Common myeloid progenitor, CD34-positive (primary cell): ENCODE measurements at regions not wholly inside any gene's neighbourhood (a gene's known extent, or its start where the extent isn't known, plus 50 kb on each side); places are given as distances from the start of the nearest gene placed in this dataset.

Experiments used
- CTCF ChIA-PET: fragments of 350-600 bp; sonication (Branson Sonifier 250); formaldehyde crosslinking; loops from one replicate; lab custom pipeline; 2021; ENCODE audit warnings: antibody characterized with exemption; lab: Charles Lee
- POLR2A ChIA-PET: fragments of 350-600 bp; sonication (Branson Sonifier 250); formaldehyde crosslinking; loops from one replicate; lab custom pipeline; 2021; ENCODE audit warnings: antibody characterized with exemption; lab: Charles Lee
- DNase-seq, 3 donors: peaks; one replicate each; pipeline versions ENCODE4 v3.0.0 to v3.0.0-alpha.2; 2013
- H3K27ac ChIP-seq, 2 experiments: 1 replicate in 1 of 2; 2 replicates in 1 of 2; pipeline ENCODE4 v1.7.0; 2013; ENCODE audit warnings: inconsistent platforms in 2 of 2, low read length in 2 of 2, mild to moderate bottlenecking in 2 of 2, low read depth in 1 of 2, moderate library complexity in 1 of 2; ENCODE audit not compliant: severe bottlenecking in 2 of 2, insufficient read depth in 1 of 2, poor library complexity in 1 of 2
- H3K27me3 ChIP-seq, 5 experiments: replicated peaks in 2 of 5; 1 replicate in 3 of 5; 2 replicates in 2 of 5; pipeline versions ENCODE4 v1.6.1 to v1.7.0; 2013; ENCODE audit warnings: low read length in 4 of 5, mild to moderate bottlenecking in 2 of 5, moderate library complexity in 2 of 5, inconsistent platforms in 1 of 5; ENCODE audit not compliant: insufficient read depth in 5 of 5, control insufficient read depth in 4 of 5
- H3K36me3 ChIP-seq, 4 experiments: 1 replicate in 2 of 4; 2 replicates in 2 of 4; pipeline versions ENCODE4 v1.6.1 to v1.7.0; 2013; ENCODE audit warnings: low read length in 3 of 4, control low read depth in 1 of 4, mild to moderate bottlenecking in 1 of 4; ENCODE audit not compliant: control insufficient read depth in 4 of 4, insufficient read depth in 4 of 4
- H3K4me1 ChIP-seq, 4 experiments: 1 replicate in 3 of 4; 2 replicates in 1 of 4; pipeline versions ENCODE4 v1.6.1 to v1.7.1; 2013; ENCODE audit warnings: low read length in 3 of 4, mild to moderate bottlenecking in 3 of 4, control low read depth in 1 of 4, inconsistent platforms in 1 of 4, moderate library complexity in 1 of 4; ENCODE audit not compliant: control insufficient read depth in 4 of 4, insufficient read depth in 4 of 4; ENCODE audit errors: control extremely low read depth in 1 of 4
- H3K4me3 ChIP-seq, 7 experiments: 1 replicate in 4 of 7; 2 replicates in 3 of 7; pipeline versions ENCODE4 v1.5.1 to v1.7.0; 2013; ENCODE audit warnings: mild to moderate bottlenecking in 7 of 7, low read length in 6 of 7, moderate library complexity in 6 of 7, inconsistent platforms in 2 of 7, low read depth in 2 of 7, control low read depth in 1 of 7; ENCODE audit not compliant: insufficient read depth in 4 of 7, control insufficient read depth in 1 of 7; ENCODE audit errors: extremely low read depth in 1 of 7
- H3K9me3 ChIP-seq, 5 experiments: 1 replicate in 4 of 5; 2 replicates in 1 of 5; pipeline versions ENCODE4 v1.6.1 to v1.7.1; 2013; ENCODE audit warnings: low read length in 4 of 5, mild to moderate bottlenecking in 2 of 5, inconsistent platforms in 1 of 5, low read depth in 1 of 5, moderate library complexity in 1 of 5; ENCODE audit not compliant: control insufficient read depth in 4 of 5, insufficient read depth in 2 of 5; ENCODE audit errors: control extremely low read depth in 1 of 5
- WGBS: methylation state at CpG from one replicate; pipeline ENCODE4 v1.1.5; 2013; ENCODE audit not compliant: insufficient coverage; 5-methylcytosine and 5-hydroxymethylcytosine counted together

DNA sequence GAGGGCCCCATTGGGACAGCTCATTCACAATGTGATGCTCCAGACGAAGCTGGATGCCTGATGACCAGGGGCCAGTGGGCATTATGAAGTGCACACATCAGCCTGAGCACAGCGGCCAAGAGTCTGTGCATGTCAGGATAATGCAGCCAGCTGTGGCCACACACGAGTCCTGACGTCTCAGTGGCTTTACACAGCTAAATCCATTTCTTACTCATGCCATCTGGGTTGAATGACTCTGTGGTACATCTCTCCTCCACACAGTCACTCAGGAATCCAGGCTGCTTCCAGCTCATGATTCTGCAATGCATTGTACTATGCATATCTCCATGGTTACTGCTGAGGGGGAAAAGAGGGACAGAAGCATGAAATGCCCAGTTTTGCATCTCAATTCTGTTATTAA lies 123.6 kb downstream of the PRLHR start:
- H3K4me1 ChIP-seq = peaks cover 0 to 1% (median 0%) of the 10 kb centered on the region in 4 experiments
- peaks cover 0 to 5% (median 0%) of the 10 kb centered on the region in 5 experiments for H3K9me3 ChIP-seq
- no peaks in the 10 kb centered on the region for H3K36me3 ChIP-seq
- ChIA-PET CTCF (interaction anchor here (2.4 kb wide), 1 partner anchor 14 kb away, joined by 10 read pairs; no protein-coding TSS in a partner anchor), POLR2A (no interaction called here)
- H3K4me3 ChIP-seq = no peak overlapping the region
- no peak for DNase-seq
- peaks cover 0 to 29% (median 3%) of the 10 kb centered on the region in 5 experiments for H3K27me3 ChIP-seq
- WGBS = 97% methylated on average over 4 of the region's 4 CpGs
- no peak overlapping the region for H3K27ac ChIP-seq

DNA sequence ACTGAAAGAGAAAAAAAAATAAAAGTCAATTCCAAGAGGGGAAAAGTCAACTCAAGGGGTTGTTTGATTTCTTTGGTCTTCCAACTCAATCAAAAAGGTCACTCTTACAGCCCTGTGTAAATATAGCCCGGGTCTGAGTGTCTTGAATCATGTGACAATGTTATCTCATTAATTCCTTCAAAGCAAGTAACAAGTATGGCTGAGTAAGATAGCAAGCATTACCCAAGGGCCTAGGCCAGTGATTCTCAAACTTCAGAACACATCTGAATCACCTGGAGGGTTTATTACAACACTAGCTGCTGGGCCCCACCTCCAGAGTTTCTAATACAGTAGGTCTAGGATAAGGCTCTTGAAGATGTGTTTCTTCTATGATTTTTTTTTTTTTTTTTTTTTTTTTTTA lies 125.0 kb downstream of the PRLHR start:
- no peak for DNase-seq
- H3K4me3 ChIP-seq = no peak overlapping the region
- no peak overlapping the region for H3K27ac ChIP-seq
- WGBS = no CpG with 5 or more reads among the region's 1 CpG
- H3K4me1 ChIP-seq = peaks cover 0 to 1% (median 0%) of the 10 kb centered on the region in 4 experiments
- H3K9me3 ChIP-seq = peaks cover 0 to 5% (median 0%) of the 10 kb centered on the region in 5 experiments
- ChIA-PET CTCF (no interaction called here), POLR2A (no interaction called here)
- peaks cover 0 to 39% (median 5%) of the 10 kb centered on the region in 5 experiments for H3K27me3 ChIP-seq
- H3K36me3 ChIP-seq = no peaks in the 10 kb centered on the region

DNA sequence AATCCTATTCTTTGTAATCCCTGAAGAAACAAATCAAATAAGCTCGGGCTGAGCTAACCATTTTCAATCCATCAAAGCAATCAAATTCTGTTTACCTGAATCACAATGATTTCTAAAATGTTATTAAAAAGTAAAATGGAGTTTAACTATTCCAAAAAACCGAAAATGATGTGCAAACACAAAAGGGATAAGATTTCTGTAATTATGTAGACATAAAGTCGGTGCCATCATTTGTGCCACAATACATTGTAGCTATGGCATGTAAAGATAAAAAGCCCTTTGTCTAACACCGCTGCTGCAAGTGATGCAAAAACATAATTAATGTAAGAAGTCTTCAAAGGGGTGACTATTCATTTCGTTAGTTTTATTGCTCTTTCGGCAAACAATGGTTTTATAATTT lies 125.1 kb upstream of the FAM204A start:
- 82% methylated on average over 2 of the region's 6 CpGs for WGBS
- Histone ChIP-seq H3K27me3 (peaks cover 3 to 48% (median 5%) of the 10 kb centered on the region in 5 experiments), H3K9me3 (peaks cover 0 to 5% (median 0%) of the 10 kb centered on the region in 5 experiments), H3K4me3 (no peak overlapping the region), H3K4me1 (no peaks in the 10 kb centered on the region), H3K36me3 (no peaks in the 10 kb centered on the region), H3K27ac (no peak overlapping the region)
- no peak for DNase-seq
- ChIA-PET CTCF (no interaction called here), POLR2A (no interaction called here)

DNA sequence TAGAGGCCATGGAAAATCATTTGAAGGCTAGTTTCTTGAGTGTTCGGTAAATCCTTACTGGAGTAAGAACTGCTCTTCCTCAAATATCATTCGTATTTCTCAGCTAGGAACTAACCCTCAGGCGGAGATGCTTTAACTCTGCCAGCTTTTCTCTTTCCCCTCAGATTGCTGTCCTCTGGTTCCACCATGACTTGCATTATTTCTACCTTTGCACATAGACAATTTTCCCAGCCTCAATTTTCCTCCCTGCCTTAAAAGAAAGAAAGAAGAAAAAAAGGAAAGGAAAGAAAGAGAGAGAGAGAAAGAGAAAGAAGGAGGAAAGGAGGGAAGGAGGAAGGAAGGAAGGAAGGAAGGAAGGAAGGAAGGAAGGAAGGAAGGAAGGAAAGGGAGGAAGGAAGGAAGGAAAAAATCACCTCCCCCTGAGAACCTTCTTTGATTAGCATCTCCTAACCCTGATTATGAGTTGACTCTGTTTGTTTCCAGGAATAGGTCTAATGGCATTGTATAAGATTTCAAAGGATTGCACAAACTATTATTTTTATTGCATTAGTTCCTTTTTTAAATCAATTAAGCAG lies 123.3 kb upstream of the FAM204A start:
- POLR2A ChIA-PET = no interaction called here
- H3K9me3 ChIP-seq = no peaks in the 10 kb centered on the region
- H3K27me3 ChIP-seq = peaks cover 2 to 52% (median 5%) of the 10 kb centered on the region in 5 experiments

DNA sequence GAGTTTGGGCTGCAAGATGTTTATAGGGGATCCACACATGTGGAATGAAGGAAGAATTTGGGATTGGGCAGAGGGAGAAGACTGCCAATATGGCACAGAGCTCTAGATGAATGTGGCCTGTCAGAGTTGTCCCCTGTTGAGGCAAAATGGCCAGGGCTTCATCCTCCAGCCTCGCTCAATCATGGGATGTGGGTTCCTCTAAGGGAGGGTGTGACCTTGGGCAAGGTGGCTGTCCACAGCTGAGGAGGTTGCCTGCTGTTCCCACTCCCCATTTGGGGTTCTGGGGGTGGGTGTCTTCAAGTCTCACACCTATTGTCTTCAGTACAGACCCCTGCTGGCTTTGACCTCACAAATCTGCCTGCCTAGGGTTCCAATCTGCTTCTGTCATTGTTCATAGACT lies 121.6 kb upstream of the FAM204A start:
- no peaks in the 10 kb centered on the region for H3K9me3 ChIP-seq
- H3K27ac ChIP-seq = no peak overlapping the region
- ChIA-PET CTCF (no interaction called here), POLR2A (interaction anchor here (0.6 kb wide), 1 partner anchor 1483 kb away, joined by 6 read pairs; no protein-coding TSS in a partner anchor)
- no peaks in the 10 kb centered on the region for H3K36me3 ChIP-seq
- 83% methylated on average over 1 of the region's 1 CpG for WGBS
- DNase-seq = no peak
- H3K27me3 ChIP-seq = peaks cover 3 to 40% (median 6%) of the 10 kb centered on the region in 5 experiments
- H3K4me1 ChIP-seq = peaks cover 0 to 3% (median 0%) of the 10 kb centered on the region in 4 experiments
- no peak overlapping the region for H3K4me3 ChIP-seq

More for the DNA sequence above, 123.3 kb upstream of the FAM204A start:
- no peaks in the 10 kb centered on the region for H3K4me1 ChIP-seq
- no peak overlapping the region for H3K4me3 ChIP-seq
- no peak for DNase-seq
- 94% methylated on average over 3 of the region's 3 CpGs for WGBS
- CTCF ChIA-PET = no interaction called here
- no peaks in the 10 kb centered on the region for H3K36me3 ChIP-seq
- H3K27ac ChIP-seq = no peak overlapping the region

DNA sequence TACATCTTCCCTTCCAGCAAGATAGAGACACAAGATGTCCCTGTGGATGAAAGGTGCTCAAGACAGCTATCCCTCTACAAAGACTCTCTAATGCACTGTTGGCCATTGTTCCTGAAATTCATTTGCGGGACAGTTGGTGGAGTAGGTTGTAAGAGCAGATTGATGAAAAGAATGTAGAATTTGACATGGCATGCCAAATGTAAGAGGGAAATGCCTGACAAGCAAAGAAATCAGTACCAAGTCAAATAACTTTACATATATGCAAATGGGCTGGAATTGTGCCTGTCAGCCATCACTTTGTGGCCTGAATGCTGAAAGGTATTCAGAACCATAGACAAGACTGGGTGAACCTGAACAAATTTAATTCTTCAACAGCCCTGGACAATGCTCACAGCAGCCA lies 120.3 kb upstream of the FAM204A start:
- Histone ChIP-seq H3K4me1 (peaks cover 0 to 3% (median 0%) of the 10 kb centered on the region in 4 experiments), H3K27ac (no peak overlapping the region), H3K9me3 (no peaks in the 10 kb centered on the region), H3K36me3 (no peaks in the 10 kb centered on the region), H3K27me3 (peaks cover 5 to 37% (median 6%) of the 10 kb centered on the region in 5 experiments), H3K4me3 (no peak overlapping the region)
- POLR2A ChIA-PET = no interaction called here
- DNase-seq = no peak
- CTCF ChIA-PET = no interaction called here
- 100% methylated on average over 1 of the region's 1 CpG for WGBS

DNA sequence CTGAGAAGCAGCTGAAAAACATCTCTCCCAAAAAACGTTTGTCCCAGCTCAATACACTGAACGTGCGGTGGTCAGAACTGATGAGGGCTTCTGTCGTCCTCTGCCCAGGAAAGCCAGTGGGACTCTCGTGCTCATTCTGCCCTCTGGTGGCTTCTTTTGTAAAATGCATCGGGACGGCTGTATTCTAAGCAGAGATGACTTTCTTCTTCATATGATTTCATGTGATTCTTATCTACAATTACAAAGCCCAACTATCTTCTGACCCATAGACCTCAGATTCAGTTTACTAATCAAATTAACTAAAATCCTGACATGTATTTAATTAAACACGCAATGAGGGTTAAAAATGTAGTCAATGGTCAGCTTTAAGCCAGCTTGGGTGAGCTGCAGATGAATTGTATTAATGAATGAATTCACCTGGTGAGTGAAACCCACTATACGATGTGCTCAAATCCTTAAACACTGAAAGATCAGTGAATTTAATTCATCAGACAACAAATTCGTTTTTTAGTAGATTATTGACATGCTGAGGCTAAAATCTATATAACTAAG lies 117.6 kb upstream of the FAM204A start:
- Histone ChIP-seq H3K9me3 (no peaks in the 10 kb centered on the region), H3K36me3 (no peaks in the 10 kb centered on the region), H3K4me1 (peaks cover 0 to 3% (median 0%) of the 10 kb centered on the region in 4 experiments), H3K27ac (no peak overlapping the region), H3K27me3 (peaks cover 3 to 26% (median 5%) of the 10 kb centered on the region in 5 experiments), H3K4me3 (peak overlapping the region in 1 of 7 experiments; percentile 36)
- ChIA-PET POLR2A (no interaction called here), CTCF (interaction anchor here (0.8 to 3.0 kb wide), 8 partner anchors 12 to 964 kb away, joined by 3 to 16 read pairs (median 8); no protein-coding TSS in a partner anchor)
- DNase-seq = peak; percentile 34 to 57 (median 43)
- WGBS = 0% methylated on average over 5 of the region's 10 CpGs
